ENCODE measurements at regions not wholly inside any gene's neighbourhood (a gene's known extent, or its start where the extent isn't known, plus 50 kb on each side); places are given as distances from the start of the nearest gene placed in this dataset.

DNA sequence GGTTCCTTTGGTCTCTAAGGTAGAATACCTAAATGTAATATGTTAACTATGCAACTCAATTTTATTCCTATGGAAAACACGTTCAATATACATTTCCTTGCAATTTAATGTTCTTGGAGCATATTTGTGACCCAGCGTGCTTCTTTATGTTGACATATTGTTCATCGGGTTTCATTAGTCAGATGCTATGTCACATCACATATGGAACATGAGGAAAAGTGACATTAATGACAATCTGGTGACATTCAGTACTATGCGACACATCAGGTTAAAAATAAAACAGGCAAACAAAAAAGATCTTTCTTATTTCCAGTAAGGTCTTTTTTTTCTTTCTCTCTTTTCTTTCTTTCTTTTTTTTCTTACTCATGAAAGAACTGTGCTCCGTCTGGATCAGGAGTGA is 135.6 kb upstream of the SMIM21 start:
- no peak for TF ChIP-seq EZH2 (IDR thresholded peaks at IDR 0.05)
- no peak overlapping the region for H3K9ac ChIP-seq
- Mint-ChIP-seq H3K36me3 (no peaks in the 10 kb centered on the region), H3K27ac (no peak overlapping the region), H3K9me3 (no peaks in the 10 kb centered on the region), H3K27me3 (ENCODE audit: insufficient read depth, low read depth) (peaks cover 2% of the 10 kb centered on the region), H3K4me1 (no peaks in the 10 kb centered on the region), H3K4me3 (no peak overlapping the region)
- H4K20me1 ChIP-seq (ENCODE audit: low read depth): no peaks in the 10 kb centered on the region
- no peaks in the 10 kb centered on the region for H3K9me3 ChIP-seq (ENCODE audit: low read depth)
- H3F3A ChIP-seq (ENCODE audit: low read depth): no peaks in the 10 kb centered on the region
- no peak overlapping the region for H3K27ac ChIP-seq
- DNase-seq (ENCODE audit: low spot score): no peak
- no peaks in the 10 kb centered on the region for H3K4me1 ChIP-seq
- no peaks in the 10 kb centered on the region for H3K79me2 ChIP-seq (ENCODE audit: low read depth)
- H3K27me3 ChIP-seq: no peaks in the 10 kb centered on the region
- no peaks in the 10 kb centered on the region for H3K36me3 ChIP-seq
- no peak overlapping the region for H2AFZ ChIP-seq (replicated peaks)
- H3K4me2 ChIP-seq: no peak overlapping the region
- no peak overlapping the region for H3K4me3 ChIP-seq

GRCh38 chr18:75562216-75562615 is 134.7 kb upstream of the SMIM21 start:
- Histone ChIP-seq H3K4me1 (no peaks in the 10 kb centered on the region), H3K27me3 (no peaks in the 10 kb centered on the region), H3K36me3 (no peaks in the 10 kb centered on the region), H3K4me2 (no peak overlapping the region), H4K20me1 (ENCODE audit: low read depth) (no peaks in the 10 kb centered on the region), H3K9me3 (ENCODE audit: low read depth) (no peaks in the 10 kb centered on the region), H2AFZ (replicated peaks) (no peak overlapping the region), H3K27ac (no peak overlapping the region), H3K9ac (no peak overlapping the region), H3F3A (ENCODE audit: low read depth) (no peaks in the 10 kb centered on the region), H3K79me2 (ENCODE audit: low read depth) (no peaks in the 10 kb centered on the region), H3K4me3 (no peak overlapping the region)
- Mint-ChIP-seq H3K9me3 (no peaks in the 10 kb centered on the region), H3K4me3 (no peak overlapping the region), H3K27me3 (ENCODE audit: insufficient read depth, low read depth) (no peaks in the 10 kb centered on the region), H3K36me3 (no peaks in the 10 kb centered on the region), H3K4me1 (no peaks in the 10 kb centered on the region), H3K27ac (no peak overlapping the region)
- TF ChIP-seq, protein P1, sequence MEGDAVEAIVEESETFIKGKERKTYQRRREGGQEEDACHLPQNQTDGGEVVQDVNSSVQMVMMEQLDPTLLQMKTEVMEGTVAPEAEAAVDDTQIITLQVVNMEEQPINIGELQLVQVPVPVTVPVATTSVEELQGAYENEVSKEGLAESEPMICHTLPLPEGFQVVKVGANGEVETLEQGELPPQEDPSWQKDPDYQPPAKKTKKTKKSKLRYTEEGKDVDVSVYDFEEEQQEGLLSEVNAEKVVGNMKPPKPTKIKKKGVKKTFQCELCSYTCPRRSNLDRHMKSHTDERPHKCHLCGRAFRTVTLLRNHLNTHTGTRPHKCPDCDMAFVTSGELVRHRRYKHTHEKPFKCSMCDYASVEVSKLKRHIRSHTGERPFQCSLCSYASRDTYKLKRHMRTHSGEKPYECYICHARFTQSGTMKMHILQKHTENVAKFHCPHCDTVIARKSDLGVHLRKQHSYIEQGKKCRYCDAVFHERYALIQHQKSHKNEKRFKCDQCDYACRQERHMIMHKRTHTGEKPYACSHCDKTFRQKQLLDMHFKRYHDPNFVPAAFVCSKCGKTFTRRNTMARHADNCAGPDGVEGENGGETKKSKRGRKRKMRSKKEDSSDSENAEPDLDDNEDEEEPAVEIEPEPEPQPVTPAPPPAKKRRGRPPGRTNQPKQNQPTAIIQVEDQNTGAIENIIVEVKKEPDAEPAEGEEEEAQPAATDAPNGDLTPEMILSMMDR (IDR thresholded peaks at IDR 0.05): no peak
- TF ChIP-seq EZH2phosphoT487 (IDR thresholded peaks at IDR 0.05) (no peak), EZH2 (IDR thresholded peaks at IDR 0.05) (no peak)
- DNase-seq (ENCODE audit: low spot score): no peak

DNA sequence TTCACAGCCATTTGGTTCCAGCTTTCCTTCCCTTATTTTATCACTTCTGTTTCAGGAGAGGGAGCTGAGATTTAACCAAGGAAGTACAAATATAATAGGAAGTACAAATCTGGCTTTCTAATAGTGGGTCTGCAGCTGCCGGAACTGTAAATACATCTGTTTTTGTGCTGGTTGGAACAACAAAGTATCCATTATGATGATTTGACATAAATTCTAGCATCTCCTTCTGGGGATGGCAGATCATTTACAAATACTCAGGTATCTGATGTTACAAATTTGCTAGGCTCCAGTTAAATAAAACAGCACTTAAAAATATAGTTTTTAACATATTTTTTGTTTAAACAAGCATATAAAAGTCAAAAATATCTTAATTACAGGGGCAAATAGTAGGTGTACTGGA is 131.3 kb upstream of the SMIM21 start:
- Histone ChIP-seq H3K4me2 (no peak overlapping the region), H3F3A (ENCODE audit: low read depth) (no peaks in the 10 kb centered on the region), H4K20me1 (ENCODE audit: low read depth) (no peaks in the 10 kb centered on the region), H3K36me3 (no peaks in the 10 kb centered on the region), H3K27ac (no peak overlapping the region), H3K4me1 (no peaks in the 10 kb centered on the region), H3K79me2 (ENCODE audit: low read depth) (no peaks in the 10 kb centered on the region), H3K4me3 (no peak overlapping the region), H2AFZ (replicated peaks) (no peak overlapping the region), H3K9ac (no peak overlapping the region), H3K27me3 (no peaks in the 10 kb centered on the region), H3K9me3 (ENCODE audit: low read depth) (no peaks in the 10 kb centered on the region)
- TF ChIP-seq, protein P1 (IDR thresholded peaks at IDR 0.05): no peak
- TF ChIP-seq EZH2 (IDR thresholded peaks at IDR 0.05): no peak
- no peak for TF ChIP-seq EZH2phosphoT487 (IDR thresholded peaks at IDR 0.05)
- Mint-ChIP-seq H3K27ac (no peak overlapping the region), H3K36me3 (no peaks in the 10 kb centered on the region), H3K27me3 (ENCODE audit: insufficient read depth, low read depth) (no peaks in the 10 kb centered on the region), H3K4me1 (peaks cover 10% of the 10 kb centered on the region), H3K4me3 (no peak overlapping the region), H3K9me3 (no peaks in the 10 kb centered on the region)
- DNase-seq (ENCODE audit: low spot score): no peak

DNA sequence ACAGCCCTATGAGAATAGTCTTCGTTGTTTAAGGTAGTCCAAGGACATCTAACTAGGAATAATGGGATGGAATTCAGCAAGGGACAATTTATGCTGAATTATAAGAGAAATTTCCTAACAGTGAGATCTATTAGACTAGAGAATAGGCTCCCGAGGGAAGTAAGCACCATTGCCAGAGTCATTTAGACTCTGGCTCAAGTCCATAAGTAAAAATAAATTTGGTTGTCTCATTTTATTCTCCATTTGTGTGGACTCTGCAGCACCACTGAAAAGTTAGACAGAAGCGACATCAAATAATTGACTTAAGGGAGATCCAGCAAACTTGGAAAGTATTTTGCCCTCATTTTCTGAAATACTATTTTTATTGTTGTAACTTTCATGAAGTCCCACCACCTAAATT is 129.3 kb upstream of the SMIM21 start:
- no peak overlapping the region for H2AFZ ChIP-seq (replicated peaks)
- H3K4me2 ChIP-seq: no peak overlapping the region
- no peak overlapping the region for H3K9ac ChIP-seq
- no peaks in the 10 kb centered on the region for H3K36me3 Mint-ChIP-seq
- no peaks in the 10 kb centered on the region for H3K79me2 ChIP-seq (ENCODE audit: low read depth)
- H3K4me3 Mint-ChIP-seq: no peak overlapping the region
- no peaks in the 10 kb centered on the region for H3K4me1 ChIP-seq
- H4K20me1 ChIP-seq (ENCODE audit: low read depth): no peaks in the 10 kb centered on the region
- H3K36me3 ChIP-seq: no peaks in the 10 kb centered on the region
- H3K27me3 ChIP-seq: no peaks in the 10 kb centered on the region
- TF ChIP-seq, protein P1 (IDR thresholded peaks at IDR 0.05): no peak
- TF ChIP-seq EZH2phosphoT487 (IDR thresholded peaks at IDR 0.05): no peak
- TF ChIP-seq EZH2 (IDR thresholded peaks at IDR 0.05): no peak
- no peaks in the 10 kb centered on the region for H3K9me3 ChIP-seq (ENCODE audit: low read depth)
- no peak for DNase-seq (ENCODE audit: low spot score)
- no peak overlapping the region for H3K27ac ChIP-seq
- H3K27ac Mint-ChIP-seq: no peak overlapping the region
- no peaks in the 10 kb centered on the region for H3K9me3 Mint-ChIP-seq
- no peak overlapping the region for H3K4me3 ChIP-seq
- peaks cover 13% of the 10 kb centered on the region for H3K4me1 Mint-ChIP-seq
- H3F3A ChIP-seq (ENCODE audit: low read depth): no peaks in the 10 kb centered on the region
- no peaks in the 10 kb centered on the region for H3K27me3 Mint-ChIP-seq (ENCODE audit: insufficient read depth, low read depth)
